ENCODE measurements at regions not wholly inside any gene's neighbourhood (a gene's known extent, or its start where the extent isn't known, plus 50 kb on each side); places are given as distances from the start of the nearest gene placed in this dataset.

- no peak overlapping the region for H2AFZ ChIP-seq (ENCODE audit: low read length)
- no peaks in the 10 kb centered on the region for H3K36me3 ChIP-seq (ENCODE audit: insufficient read depth, low read length)
- no peaks in the 10 kb centered on the region for H3K27me3 ChIP-seq (ENCODE audit: insufficient read depth, low read length)
- H3K9ac ChIP-seq (ENCODE audit: low read length) = no peak overlapping the region
- TF ChIP-seq CTCF (IDR thresholded peaks at IDR 0.05; ENCODE audit: low read length) (no peak), EZH2 (IDR thresholded peaks at IDR 0.05; ENCODE audit: borderline replicate concordance, low read length) (no peak)
- no peaks in the 10 kb centered on the region for H3K9me2 ChIP-seq (ENCODE audit: low read depth, low read length)
- H3K4me3 ChIP-seq (ENCODE audit: low read depth, low read length, poor library complexity, severe bottlenecking) = no peak overlapping the region
- no peaks in the 10 kb centered on the region for H4K20me1 ChIP-seq (ENCODE audit: insufficient read depth, low read length)
- H3K27ac ChIP-seq (ENCODE audit: low read depth, low read length, poor library complexity, severe bottlenecking) = no peak overlapping the region
- no peaks in the 10 kb centered on the region for H3K79me2 ChIP-seq (ENCODE audit: insufficient read depth, low read length)
- no peak overlapping the region for H3K4me2 ChIP-seq (ENCODE audit: low read length)
- H3K9me3 ChIP-seq (ENCODE audit: low read length) = no peaks in the 10 kb centered on the region
- no peaks in the 10 kb centered on the region for H3F3A ChIP-seq (ENCODE audit: insufficient read depth, low read length)
- no peaks in the 10 kb centered on the region for H3K4me1 ChIP-seq (ENCODE audit: insufficient read depth, low read length, severe bottlenecking)
These were observed 392.7 kb downstream of the RPS29 start for GRCh38 chr14:49193332-49194065.

DNA sequence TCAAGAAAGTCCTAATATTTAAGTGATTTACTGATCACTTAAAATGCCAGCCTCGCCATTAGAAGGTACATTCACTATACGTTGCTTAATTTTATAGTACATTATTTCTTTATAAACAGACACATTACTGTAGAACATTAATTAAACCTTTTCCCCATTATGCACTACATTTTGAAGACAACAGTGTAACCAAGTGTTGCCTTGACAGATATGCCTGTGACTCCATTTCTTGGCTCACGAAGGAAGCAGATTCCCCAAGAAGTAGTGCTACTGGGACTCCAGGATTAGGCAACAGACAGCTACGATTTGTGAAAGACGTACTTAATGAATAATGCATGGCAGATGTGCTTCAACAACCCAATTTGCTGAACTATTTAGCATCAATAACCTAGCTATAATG lies 394.8 kb downstream of the RPS29 start:
- Histone ChIP-seq H3K4me3 (ENCODE audit: low read depth, low read length, poor library complexity, severe bottlenecking) (no peak overlapping the region), H3K4me2 (ENCODE audit: low read length) (no peak overlapping the region), H3K9ac (ENCODE audit: low read length) (no peak overlapping the region), H3K27me3 (ENCODE audit: insufficient read depth, low read length) (no peaks in the 10 kb centered on the region), H3K36me3 (ENCODE audit: insufficient read depth, low read length) (no peaks in the 10 kb centered on the region), H4K20me1 (ENCODE audit: insufficient read depth, low read length) (no peaks in the 10 kb centered on the region), H3K27ac (ENCODE audit: low read depth, low read length, poor library complexity, severe bottlenecking) (no peak overlapping the region), H3K4me1 (ENCODE audit: insufficient read depth, low read length, severe bottlenecking) (no peaks in the 10 kb centered on the region), H3K9me3 (ENCODE audit: low read length) (no peaks in the 10 kb centered on the region), H3K9me2 (ENCODE audit: low read depth, low read length) (no peaks in the 10 kb centered on the region), H2AFZ (ENCODE audit: low read length) (no peak overlapping the region), H3K79me2 (ENCODE audit: insufficient read depth, low read length) (no peaks in the 10 kb centered on the region), H3F3A (ENCODE audit: insufficient read depth, low read length) (no peaks in the 10 kb centered on the region)
- TF ChIP-seq CTCF (IDR thresholded peaks at IDR 0.05; ENCODE audit: low read length) (no peak), EZH2 (IDR thresholded peaks at IDR 0.05; ENCODE audit: borderline replicate concordance, low read length) (no peak)

GRCh38 chr14:49189375-49189774 lies 396.8 kb downstream of the RPS29 start:
- H4K20me1 ChIP-seq (ENCODE audit: insufficient read depth, low read length) = no peaks in the 10 kb centered on the region
- H3K36me3 ChIP-seq (ENCODE audit: insufficient read depth, low read length) = no peaks in the 10 kb centered on the region
- H2AFZ ChIP-seq (ENCODE audit: low read length) = no peak overlapping the region
- H3K27ac ChIP-seq (ENCODE audit: low read depth, low read length, poor library complexity, severe bottlenecking) = no peak overlapping the region
- TF ChIP-seq EZH2 (IDR thresholded peaks at IDR 0.05; ENCODE audit: borderline replicate concordance, low read length) = no peak
- H3K4me1 ChIP-seq (ENCODE audit: insufficient read depth, low read length, severe bottlenecking) = no peaks in the 10 kb centered on the region
- H3K9me2 ChIP-seq (ENCODE audit: low read depth, low read length) = no peaks in the 10 kb centered on the region
- H3K27me3 ChIP-seq (ENCODE audit: insufficient read depth, low read length) = no peaks in the 10 kb centered on the region
- no peaks in the 10 kb centered on the region for H3K79me2 ChIP-seq (ENCODE audit: insufficient read depth, low read length)
- H3K4me3 ChIP-seq (ENCODE audit: low read depth, low read length, poor library complexity, severe bottlenecking) = no peak overlapping the region
- no peaks in the 10 kb centered on the region for H3K9me3 ChIP-seq (ENCODE audit: low read length)
- no peak overlapping the region for H3K4me2 ChIP-seq (ENCODE audit: low read length)
- no peaks in the 10 kb centered on the region for H3F3A ChIP-seq (ENCODE audit: insufficient read depth, low read length)
- H3K9ac ChIP-seq (ENCODE audit: low read length) = no peak overlapping the region

DNA sequence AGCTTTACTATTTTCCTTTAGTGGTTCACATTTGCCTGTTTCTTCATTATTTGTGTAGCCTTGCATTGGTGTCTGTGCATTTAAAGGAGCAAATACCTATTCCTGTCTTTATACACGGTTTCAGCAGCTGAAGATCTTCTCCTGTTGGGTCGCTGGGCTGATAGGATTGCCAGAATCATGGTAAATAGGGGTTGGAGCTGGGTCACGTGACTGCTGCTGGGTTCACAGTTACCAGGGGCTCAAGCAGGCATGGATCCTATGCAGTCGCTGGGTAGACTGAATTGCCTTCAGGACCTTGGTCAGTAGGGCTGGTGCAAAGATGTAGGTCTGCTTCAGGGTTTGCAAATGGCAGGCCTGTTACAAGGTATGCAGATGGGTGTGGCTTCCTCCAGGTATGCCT lies 398.4 kb downstream of the RPS29 start:
- H3K36me3 ChIP-seq (ENCODE audit: insufficient read depth, low read length) = no peaks in the 10 kb centered on the region
- H3K9me3 ChIP-seq (ENCODE audit: low read length) = no peaks in the 10 kb centered on the region
- H3K27me3 ChIP-seq (ENCODE audit: insufficient read depth, low read length) = no peaks in the 10 kb centered on the region
- no peaks in the 10 kb centered on the region for H3K79me2 ChIP-seq (ENCODE audit: insufficient read depth, low read length)
- H3F3A ChIP-seq (ENCODE audit: insufficient read depth, low read length) = no peaks in the 10 kb centered on the region
- no peak for TF ChIP-seq EZH2 (IDR thresholded peaks at IDR 0.05; ENCODE audit: borderline replicate concordance, low read length)
- TF ChIP-seq CTCF (IDR thresholded peaks at IDR 0.05; ENCODE audit: low read length) = no peak
- H3K4me1 ChIP-seq (ENCODE audit: insufficient read depth, low read length, severe bottlenecking) = no peaks in the 10 kb centered on the region
- H3K27ac ChIP-seq (ENCODE audit: low read depth, low read length, poor library complexity, severe bottlenecking) = no peak overlapping the region
- H4K20me1 ChIP-seq (ENCODE audit: insufficient read depth, low read length) = no peaks in the 10 kb centered on the region
- no peak overlapping the region for H3K4me2 ChIP-seq (ENCODE audit: low read length)
- no peak overlapping the region for H3K9ac ChIP-seq (ENCODE audit: low read length)
- no peak overlapping the region for H3K4me3 ChIP-seq (ENCODE audit: low read depth, low read length, poor library complexity, severe bottlenecking)
- no peaks in the 10 kb centered on the region for H3K9me2 ChIP-seq (ENCODE audit: low read depth, low read length)
- H2AFZ ChIP-seq (ENCODE audit: low read length) = no peak overlapping the region
